Stimulated activated CD4-positive, alpha-beta T cell treated with anti-CD3 and anti-CD28 coated beads, TNF-alpha, amount 100 ng/mL, for 48 hours (primary cell): ENCODE measurements at regions not wholly inside any gene's neighbourhood (a gene's known extent, or its start where the extent isn't known, plus 50 kb on each side); places are given as distances from the start of the nearest gene placed in this dataset.
"Not testable (repeated sequence)": the region's sequence is repeated elsewhere in the genome, so short reads cannot be mapped to it uniquely, and the experiment has no call there.

ENCODE experiments used
- DNase-seq, 3 donors: peaks; one replicate each; pipeline ENCODE4 v3.0.0-alpha.2; 2020; ENCODE audit warnings: low read depth in 3 of 3

DNA sequence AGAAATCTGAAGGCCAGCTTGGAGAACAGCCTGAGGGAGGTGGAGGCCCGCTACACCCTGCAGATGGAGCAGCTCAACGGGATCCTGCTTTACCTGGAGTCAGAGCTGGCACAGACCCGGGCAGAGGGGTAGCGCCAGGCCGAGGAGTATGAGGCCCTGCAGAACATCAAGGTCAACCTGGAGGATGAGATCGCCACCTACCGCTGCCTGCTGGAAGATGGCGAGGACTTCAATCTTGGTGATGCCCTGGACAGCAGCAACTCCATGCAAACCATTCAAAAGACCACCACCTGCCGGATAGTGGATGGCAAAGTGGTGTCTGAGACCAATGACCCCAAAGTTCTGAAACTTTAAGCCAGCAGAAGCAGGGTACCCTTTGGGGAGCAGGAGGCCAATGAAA lies 318.4 kb downstream of the ZFHX3 start:
- DNase-seq, result not testable (repeated sequence)

DNA sequence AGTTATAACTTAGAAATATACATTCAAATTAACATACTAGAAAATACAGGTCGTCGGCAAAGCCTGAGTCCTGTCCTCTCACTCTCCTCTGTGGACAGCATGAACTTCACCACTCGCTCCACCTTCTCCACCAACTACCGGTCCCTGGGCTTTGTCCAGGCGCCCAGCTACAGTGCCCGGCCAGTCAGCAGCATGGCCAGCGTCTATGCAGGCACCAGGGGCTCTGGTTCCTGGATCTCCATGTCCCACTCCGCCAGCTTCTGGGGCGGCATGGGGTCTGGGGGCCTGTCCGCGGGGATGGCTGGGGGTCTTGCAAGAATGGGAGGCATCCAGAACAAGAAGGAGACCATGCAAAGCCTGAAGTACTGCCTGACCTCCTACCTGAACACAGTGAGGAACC lies 319.4 kb downstream of the ZFHX3 start:
- DNase-seq, result no peak

DNA sequence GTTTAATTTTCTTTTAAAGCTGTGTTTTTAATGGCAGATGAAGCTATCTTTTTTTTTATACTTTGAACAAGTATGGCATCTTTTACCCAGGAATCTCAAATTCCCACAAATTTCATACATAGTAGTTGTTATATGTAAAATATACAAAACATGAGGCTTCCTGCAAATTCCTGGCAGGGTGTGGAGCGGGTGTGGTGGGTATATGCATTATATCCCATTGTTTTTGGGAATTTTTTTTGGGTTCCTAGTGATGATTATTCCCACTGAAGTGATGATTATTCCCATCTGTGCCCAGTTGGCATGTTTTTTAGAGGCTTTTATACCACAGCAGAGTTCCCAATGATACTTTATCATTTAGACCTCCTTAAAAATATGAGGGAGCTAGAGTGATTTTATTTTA lies 320.4 kb downstream of the ZFHX3 start:
- DNase-seq, result no peak

DNA sequence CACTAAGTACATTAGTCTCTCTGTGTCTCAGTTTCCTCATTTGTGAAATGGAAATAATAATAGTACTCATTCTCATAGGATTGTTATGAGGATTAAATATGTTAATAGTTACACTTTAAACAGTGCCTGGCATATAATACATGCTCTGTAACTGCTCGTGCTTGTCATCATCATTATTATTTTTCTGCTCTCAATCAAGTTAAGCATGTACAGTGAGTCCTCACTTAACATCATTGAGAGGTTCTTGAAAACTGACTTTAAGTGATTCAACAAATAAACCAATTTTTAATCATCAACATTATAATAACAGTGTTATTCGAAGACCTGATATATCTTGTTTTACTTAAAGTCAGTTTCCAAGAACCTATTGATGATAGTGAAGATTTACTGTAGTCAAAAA lies 322.3 kb downstream of the ZFHX3 start:
- no peak for DNase-seq

DNA sequence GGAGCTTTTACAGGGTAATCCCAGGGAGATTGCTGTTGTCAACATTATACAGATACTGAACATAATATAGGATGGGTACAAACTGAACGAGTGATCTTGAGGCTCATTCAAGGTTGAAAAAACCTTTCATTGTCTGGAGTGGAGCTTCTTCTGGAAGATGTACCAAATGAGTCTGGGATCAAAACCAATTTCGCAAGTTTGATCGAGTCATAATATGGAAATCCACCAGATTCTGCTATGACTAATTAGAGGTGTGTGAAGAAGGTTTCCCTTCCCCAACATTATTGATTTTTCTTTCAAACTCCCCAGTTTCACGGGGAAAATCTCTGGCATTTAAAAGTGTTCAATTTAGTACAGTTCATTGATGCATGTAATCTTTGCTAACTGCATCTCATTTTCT lies 324.1 kb downstream of the ZFHX3 start:
- no peak for DNase-seq

DNA sequence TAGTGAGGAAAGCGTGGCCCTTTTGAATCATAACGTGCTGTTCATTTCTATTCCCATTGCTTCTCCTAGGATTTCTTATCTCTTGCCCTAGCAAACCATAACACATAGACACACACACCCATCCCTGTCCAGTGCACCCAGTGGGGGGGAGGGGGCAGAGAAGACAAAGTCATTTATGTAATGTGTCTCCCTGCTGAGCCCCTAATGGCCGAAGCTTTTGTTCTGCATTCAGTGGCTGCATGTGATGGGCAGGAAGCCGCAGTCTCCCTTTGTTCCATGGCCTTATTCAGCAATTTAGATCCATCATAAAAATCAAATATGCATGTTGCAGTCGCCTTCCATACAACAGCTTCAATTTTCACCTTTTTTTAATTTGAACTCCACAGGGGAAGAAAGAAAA lies 325.4 kb downstream of the ZFHX3 start:
- no peak for DNase-seq

DNA sequence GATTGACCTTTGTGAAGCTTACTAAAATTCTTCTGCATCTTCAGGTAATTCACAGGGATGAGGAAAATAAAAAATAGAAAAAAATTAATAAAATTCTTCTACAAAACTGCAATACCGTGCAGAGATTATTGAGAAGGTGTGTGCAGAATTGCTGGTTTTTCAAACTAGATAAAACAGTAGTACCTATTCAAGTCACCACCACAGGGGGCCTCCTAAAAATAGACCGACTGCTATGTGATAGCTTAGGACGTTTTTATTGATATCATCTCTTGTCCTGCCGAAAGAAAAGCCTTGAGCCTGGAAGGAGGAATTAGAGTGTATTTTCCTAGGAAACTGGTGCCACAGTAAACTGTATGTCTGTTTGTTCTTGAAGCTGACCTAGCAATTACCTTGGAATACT lies 325.9 kb downstream of the ZFHX3 start:
- no peak for DNase-seq

DNA sequence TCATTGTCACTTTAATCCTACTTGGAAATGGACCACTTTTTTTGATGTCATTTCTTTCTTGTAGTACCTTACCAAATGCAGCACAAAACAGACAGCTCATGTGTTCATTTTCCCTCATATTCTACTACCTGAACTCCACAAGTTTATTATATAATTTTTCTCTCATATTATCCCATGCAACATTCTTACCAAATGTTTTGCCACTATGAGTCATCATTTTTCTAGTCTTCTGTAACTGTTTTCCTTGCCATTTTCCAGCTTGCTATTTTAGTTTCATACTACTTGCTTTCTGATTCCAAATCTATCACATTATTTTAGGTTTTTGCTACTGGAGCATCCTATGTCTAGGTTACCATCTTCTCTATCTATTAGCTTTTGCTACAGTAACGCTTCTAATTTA lies 332.7 kb downstream of the ZFHX3 start:
- no peak for DNase-seq

DNA sequence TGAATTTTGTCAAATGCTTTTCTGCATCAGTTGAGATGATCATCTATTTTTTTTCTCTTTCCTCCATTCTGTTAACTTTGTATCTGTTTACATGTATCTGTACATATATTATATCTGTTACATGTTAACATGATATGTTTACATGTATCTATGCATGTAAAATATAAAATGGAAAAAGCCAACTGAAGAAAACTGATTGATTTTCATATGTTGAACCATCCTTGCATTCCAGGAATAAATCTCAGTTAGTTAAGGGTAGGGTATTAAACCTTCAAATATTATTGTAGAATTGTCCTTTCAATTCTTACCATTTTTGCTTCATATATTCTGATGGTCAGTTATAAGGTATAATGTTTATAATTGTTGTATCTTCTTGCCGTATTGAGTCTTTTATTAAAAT lies 336.1 kb downstream of the ZFHX3 start:
- DNase-seq, result no peak

DNA sequence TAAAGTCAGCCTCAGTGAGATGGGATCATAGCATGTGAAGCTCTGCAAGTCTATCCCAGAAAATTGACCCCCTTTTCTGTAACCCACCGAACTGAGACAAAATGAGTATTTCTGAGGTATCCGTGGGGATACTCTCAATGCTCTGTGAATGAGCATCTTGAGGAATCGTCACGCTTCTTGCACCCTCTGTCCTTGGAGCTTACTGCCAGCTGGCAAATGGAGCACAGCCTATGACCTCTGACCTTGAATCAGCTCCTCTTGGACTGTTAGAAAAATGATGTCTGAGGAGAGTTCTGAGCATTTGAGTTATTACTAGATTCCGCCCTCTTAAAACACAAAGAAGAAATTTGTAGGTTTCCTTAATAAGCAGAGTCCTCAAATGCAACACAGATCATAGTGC lies 342.1 kb downstream of the ZFHX3 start:
- no peak for DNase-seq

DNA sequence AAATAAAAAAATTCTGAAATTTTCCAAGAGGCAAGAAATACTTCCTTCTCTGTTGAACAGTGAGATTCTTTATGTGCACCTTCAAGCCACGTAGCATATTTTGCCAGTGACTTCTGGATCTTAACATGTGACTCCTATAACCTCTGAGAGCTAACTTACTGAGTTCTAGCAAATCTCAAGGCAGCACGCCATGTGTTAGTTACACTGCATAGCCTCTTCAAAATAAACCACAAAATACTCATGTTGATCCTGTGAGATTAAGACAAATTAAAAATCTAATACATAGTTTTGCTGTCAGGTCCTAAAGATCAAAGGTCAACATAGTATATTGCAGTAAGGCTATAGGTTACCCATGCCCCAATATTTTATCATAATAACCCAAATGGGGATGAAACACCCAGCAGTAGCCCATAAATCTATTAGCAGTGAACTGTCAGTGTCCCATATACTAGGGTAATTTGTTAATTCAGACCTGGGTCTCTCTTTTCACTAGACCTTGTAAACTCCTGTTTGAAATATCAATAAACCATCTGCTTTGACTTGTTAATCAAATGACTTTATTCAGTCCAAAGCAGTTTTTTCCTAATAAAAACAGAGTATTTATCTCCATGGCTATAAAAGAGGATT lies 343.1 kb downstream of the ZFHX3 start:
- DNase-seq, result no peak

DNA sequence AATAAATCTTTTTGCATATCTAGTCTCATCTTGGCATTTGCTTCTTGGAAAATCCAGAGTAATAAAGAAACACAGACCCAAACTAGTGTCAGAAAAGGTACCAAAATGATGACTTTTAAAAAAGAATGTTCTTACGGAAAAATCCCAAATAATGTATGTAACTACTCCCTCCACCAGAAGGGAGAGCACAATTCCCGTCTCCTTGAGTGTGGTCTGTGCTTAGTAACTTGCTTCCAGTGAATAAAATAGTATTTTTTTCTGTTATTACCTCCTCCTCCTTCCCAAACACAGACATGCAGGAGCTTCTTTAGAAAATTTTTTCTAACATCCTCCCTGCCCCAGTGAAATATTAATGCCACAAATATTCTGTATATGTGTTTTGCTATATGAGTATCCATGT lies 358.1 kb downstream of the ZFHX3 start:
- no peak for DNase-seq

DNA sequence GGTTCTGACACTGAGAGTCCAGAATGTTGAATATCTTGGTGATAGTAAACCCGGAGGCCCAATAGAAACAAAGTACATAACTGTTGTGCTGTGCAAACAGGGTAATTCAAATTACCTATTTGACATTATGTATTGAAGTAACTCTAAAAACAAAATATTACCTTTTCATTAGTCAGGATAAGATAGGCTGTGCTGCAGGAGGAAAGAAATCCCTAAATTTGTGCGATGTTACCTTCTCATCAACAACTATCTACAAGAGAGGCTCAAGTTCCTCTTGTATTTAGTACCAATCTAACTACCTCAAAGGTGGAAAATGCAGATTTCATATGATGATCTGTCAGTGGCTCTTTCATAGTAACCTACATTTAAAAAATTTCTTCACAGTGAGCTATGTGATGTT lies 367.2 kb downstream of the ZFHX3 start:
- no peak for DNase-seq

DNA sequence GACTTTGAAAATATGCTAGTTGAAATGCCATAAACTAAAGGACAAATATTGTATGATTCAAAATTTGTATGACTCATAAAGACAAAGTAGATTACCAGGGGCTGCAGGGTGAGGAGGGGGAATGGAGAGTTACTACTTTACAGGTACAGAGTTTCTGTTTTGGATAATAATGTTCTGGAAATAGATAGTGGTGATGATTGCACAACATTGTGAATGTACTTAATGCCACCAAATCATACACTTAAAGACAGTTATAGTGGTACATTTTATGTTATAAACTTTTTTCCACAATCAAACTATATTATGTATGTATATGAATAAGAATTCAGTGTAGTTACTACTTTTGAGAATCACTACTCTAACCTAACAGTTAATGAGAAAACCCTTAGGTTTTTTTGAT lies 368.1 kb downstream of the ZFHX3 start:
- no peak for DNase-seq

DNA sequence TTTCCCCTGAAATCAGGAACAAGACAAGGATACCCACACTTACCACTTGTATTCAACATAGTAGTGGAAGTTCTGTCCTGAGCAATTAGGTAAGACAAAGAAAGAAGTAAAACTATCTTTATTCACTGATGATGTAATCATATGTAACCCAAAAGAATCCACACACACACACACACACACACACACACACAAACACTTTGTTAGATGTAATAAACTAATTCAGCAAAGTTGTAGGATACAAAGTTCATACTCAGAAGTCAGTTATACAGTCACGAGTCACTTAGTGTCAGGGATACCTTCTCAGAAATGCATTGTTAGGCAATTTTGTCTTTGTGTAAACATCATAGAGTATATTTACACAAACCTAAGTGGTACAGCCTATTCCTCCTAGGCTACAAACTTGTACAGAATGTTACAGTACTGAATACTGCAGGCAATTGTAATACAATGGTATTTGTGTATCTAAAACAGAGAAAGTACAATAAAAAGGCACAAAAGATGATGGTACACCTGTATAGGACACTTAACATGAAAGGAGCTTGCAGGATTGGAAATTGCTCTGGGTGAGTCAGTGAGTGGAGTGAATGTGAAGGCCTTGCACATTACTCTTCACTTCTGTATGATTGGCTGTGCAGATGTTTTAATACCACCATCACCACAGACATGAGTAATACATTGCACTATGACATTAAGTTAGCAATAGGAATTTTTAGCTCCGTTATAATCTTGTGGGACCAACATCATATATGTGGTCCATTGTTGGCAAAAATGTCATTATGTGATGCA lies 370.1 kb downstream of the ZFHX3 start:
- DNase-seq, result no peak

DNA sequence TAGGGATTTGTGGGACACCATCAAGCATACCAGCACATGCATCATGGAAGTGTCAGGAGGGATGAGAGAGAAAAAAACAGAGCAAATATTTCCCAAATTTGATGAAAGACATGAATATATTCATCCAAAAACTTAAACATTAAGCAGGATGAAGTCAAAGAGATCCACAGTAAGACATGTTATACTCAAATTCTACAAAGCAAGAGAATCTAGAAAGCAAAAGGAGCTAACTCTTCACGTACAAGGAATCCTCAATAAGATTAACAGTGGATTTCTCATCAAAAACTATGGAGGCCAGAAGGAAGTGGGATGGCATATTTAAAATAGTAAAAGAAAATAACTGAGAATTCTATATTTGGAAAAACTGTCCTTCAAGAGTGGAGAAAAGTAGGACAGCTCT lies 374.8 kb downstream of the ZFHX3 start:
- no peak for DNase-seq

DNA sequence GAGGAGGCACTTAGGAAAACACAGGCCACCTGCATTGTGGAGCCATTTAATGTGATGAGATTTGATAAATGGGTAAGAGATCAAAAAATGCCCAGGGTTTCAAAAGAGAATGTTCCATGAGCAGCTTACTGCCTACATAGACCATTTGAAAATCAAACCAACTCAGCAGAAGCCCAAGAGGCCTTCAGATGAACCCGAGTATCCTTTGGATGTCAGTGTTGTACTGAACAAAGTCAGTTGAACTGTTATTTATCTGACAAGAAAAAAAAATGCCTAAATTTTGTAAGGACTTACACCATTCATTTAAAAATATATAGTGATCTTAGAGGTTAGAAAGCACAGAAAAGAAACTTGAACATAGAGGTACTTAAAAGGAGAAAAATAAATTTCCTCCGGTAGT lies 381.7 kb downstream of the ZFHX3 start:
- DNase-seq, result no peak

DNA sequence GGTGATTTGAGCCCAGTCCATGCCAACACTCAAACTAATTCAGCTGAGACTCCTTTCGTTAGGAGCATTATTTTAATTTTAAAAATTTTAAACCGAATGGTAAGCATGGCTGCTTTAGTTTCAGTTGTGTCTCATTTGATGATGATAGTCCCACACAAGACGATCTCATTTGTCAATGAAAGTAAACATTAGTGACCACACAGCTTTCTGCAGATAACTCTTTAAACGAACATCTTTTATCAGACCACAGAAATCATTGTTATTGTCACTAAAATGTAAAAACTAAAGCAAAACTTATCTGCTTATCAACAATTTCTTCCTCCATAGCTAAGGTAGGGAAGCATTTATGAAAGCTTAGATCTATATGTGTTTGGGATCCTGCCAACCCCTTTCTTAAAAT lies 382.2 kb downstream of the ZFHX3 start:
- no peak for DNase-seq

DNA sequence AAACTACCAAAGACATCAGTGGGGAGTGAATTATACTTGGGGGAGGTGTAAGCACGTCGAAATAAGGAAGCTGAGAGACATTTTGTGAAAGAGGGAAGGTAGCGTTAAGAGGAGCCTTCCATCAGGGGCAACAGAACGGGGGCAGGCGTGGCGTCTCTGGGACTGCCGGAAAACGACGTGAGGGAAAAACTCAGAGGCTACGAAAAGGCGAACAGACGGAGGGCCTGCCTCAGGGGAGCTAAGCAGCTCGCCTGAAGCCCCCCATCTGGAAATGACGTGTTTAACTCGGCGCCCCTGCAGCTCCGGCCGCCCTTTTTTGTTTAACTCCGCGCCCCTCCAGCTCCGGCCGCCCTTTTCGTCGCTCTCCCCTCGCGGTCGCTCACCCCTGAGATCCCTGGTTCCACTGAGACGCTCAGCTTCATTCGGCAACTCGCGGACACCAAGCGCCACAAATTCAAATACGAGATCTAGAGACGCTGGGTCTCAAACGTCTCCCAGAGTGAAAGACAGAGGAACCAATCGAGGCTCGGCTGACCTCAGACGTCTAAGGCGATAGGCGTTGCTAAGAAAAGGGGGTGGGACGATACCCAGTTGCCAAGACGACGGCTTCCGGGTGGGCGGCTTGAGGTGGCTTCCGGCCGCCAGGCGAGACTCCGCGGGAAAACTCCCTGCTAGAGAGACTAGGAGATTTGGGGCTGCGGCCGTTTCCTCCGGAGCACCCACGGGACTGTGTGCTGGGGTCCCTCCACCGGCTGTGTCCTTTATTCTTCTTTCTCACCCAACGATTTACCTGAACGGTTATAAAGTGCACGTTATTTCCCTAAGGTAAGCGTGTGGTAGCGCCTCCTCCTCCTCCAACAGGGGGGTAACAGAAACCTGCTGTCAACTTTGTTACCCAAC lies 383.2 kb downstream of the ZFHX3 start:
- peak; percentile 86 to 94 (median 90) for DNase-seq

DNA sequence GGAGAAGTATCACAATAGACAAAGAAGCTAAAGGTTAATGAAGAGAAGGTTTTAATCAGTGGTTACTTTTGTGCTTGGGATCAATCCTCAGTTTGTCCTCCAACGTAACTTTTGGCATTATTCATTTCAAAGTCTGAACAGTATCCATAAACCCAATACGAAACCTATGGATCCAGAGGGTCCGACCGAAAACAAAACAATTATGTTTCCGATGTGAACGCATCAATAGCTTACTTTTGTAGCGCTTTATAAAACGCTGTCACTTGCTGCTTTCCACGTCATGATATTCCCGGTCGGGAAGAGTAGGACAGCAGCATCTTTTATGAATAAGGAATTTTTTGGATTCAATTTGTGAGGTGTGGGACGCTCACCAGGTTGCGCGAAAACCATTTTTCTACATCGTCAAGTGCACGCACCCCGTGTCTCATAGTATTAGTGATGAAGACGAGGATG lies 383.8 kb downstream of the ZFHX3 start:
- DNase-seq, result no peak

DNA sequence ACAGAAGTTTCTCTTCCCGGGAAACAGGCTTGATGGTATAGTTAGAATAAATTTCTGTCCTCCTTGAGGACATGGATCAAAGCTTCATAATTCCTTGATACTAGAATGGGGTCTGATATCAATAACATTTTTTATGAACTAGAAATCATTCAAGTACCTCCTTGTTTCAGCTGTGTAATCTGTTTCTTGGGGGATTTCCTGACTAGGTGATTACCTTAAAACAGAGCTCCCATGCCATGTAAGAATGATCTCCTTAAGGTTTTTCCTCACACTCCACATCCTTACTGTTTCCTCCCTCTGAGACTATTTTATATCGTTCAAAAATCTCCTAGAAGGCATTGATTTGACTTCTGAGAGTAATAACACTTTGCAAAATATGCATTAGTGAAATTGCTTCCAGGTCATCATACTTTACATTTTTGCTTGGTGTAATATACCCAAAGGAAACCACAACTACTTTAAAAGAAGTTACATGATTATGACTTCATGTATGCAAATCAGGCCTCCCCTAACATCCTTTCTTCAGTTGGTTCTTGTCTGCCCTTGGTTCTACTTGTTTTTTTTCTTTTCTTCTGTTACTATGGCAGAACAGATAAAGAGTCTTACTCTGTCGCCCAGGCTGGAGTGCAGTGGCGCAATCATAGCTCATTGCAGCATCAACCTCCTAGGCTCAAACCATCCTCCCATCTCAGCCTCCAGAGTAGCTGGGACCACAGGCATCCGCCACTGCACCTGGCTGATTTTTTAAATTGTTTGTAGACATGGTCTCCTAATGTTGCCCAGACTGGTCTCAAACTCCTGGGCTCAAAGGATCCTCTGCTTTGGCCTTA lies 388.8 kb downstream of the ZFHX3 start:
- no peak for DNase-seq

DNA sequence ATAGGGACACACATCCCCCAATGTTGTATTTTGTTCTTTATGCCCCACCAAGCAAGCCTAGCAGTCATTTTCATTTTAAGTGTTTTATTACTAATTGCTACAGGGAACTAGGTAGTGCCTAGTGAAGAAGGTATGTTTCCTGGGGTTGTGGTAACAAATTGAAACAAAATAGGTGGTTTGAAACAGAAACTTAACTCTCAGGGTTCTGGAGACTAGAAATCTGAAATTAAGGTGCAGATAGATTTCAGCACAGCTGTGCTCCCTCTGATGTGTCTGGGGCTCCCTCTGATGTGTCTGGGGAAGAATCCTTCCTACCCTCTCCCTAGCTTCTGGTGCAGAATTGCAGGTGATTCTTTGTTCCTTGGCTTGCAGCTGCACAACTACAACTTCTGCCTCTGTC lies 390.1 kb downstream of the ZFHX3 start:
- DNase-seq, result no peak
